ENCODE measurements at regions not wholly inside any gene's neighbourhood (a gene's known extent, or its start where the extent isn't known, plus 50 kb on each side); places are given as distances from the start of the nearest gene placed in this dataset.

DNA sequence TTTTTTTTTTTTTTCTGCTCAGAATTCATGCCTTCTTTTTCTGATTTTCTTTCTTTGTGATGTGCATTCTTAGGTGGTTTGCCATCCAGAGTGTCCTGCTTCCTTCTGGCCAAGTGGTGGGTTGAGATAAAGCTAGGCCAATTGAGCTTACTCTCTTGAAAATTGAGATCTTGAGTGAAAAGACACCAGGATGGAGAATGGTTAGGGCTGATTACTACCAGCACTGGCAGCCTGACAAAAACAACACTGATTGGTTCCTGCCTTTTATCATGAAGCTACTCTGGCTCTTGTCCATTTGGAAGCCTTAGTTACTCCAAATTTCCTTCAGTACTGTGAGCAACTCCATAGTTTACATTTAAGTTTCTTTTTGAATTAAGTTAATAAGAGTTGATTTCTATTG lies 404.0 kb downstream of the PPARGC1A start:
- H3K36me3 Mint-ChIP-seq (ENCODE audit: unreplicated experiment), result no peaks in the 10 kb centered on the region
- H3K27ac Mint-ChIP-seq (ENCODE audit: unreplicated experiment), result no peak overlapping the region
- H3K27me3 Mint-ChIP-seq (ENCODE audit: unreplicated experiment), result no peaks in the 10 kb centered on the region
- no peak for DNase-seq
- no peaks in the 10 kb centered on the region for H3K4me1 Mint-ChIP-seq (ENCODE audit: low read depth, unreplicated experiment)
- H3K9me3 Mint-ChIP-seq (ENCODE audit: unreplicated experiment), result no peaks in the 10 kb centered on the region
- TF ChIP-seq, protein P1, sequence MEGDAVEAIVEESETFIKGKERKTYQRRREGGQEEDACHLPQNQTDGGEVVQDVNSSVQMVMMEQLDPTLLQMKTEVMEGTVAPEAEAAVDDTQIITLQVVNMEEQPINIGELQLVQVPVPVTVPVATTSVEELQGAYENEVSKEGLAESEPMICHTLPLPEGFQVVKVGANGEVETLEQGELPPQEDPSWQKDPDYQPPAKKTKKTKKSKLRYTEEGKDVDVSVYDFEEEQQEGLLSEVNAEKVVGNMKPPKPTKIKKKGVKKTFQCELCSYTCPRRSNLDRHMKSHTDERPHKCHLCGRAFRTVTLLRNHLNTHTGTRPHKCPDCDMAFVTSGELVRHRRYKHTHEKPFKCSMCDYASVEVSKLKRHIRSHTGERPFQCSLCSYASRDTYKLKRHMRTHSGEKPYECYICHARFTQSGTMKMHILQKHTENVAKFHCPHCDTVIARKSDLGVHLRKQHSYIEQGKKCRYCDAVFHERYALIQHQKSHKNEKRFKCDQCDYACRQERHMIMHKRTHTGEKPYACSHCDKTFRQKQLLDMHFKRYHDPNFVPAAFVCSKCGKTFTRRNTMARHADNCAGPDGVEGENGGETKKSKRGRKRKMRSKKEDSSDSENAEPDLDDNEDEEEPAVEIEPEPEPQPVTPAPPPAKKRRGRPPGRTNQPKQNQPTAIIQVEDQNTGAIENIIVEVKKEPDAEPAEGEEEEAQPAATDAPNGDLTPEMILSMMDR (IDR thresholded peaks at IDR 0.05; ENCODE audit: partially characterized antibody, unreplicated experiment), result no peak
- no peak overlapping the region for H3K4me3 Mint-ChIP-seq (ENCODE audit: unreplicated experiment)

GRCh38 chr4:23484689-23485088 lies 405.2 kb downstream of the PPARGC1A start:
- TF ChIP-seq, protein P1 (IDR thresholded peaks at IDR 0.05; ENCODE audit: partially characterized antibody, unreplicated experiment), result no peak
- peaks cover 1% of the 10 kb centered on the region for H3K9me3 Mint-ChIP-seq (ENCODE audit: unreplicated experiment)
- no peaks in the 10 kb centered on the region for H3K36me3 Mint-ChIP-seq (ENCODE audit: unreplicated experiment)
- no peak for DNase-seq
- H3K27ac Mint-ChIP-seq (ENCODE audit: unreplicated experiment), result no peak overlapping the region
- H3K4me3 Mint-ChIP-seq (ENCODE audit: unreplicated experiment), result no peak overlapping the region
- H3K4me1 Mint-ChIP-seq (ENCODE audit: low read depth, unreplicated experiment), result no peaks in the 10 kb centered on the region
- no peaks in the 10 kb centered on the region for H3K27me3 Mint-ChIP-seq (ENCODE audit: unreplicated experiment)

DNA sequence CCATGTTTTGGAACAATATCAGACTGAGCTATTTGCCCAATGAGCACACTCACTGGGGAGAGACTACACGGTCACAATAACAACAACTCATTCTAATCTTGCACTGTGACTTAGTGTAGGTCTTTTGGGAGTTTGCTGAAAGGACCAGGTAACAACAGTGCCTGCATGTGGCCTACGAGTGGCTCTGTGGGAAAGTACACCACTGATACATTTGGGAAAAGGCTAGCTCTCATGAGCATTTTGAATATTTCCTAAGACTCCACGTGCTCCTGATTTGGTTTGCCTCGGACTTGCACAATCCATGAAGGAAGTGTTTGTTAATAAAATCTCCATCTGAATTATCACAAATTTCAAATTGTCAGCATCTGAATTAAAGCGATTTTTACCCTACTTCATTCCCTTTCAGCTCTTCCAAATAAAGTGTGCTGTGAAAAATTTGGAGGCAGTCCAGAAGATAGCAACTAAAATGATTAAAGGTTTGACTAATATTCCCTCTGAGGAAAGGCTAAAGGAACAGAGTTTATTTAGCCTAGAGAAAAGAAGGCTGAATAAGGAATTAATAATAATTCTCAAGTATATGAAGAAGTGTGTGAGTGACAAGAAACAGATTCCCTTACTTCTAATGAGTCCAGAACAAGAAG lies 406.4 kb downstream of the PPARGC1A start:
- no peaks in the 10 kb centered on the region for H3K4me1 Mint-ChIP-seq (ENCODE audit: low read depth, unreplicated experiment)
- peaks cover 1% of the 10 kb centered on the region for H3K9me3 Mint-ChIP-seq (ENCODE audit: unreplicated experiment)
- TF ChIP-seq, protein P1 (IDR thresholded peaks at IDR 0.05; ENCODE audit: partially characterized antibody, unreplicated experiment), result no peak
- DNase-seq, result no peak
- H3K36me3 Mint-ChIP-seq (ENCODE audit: unreplicated experiment), result no peaks in the 10 kb centered on the region
- no peak overlapping the region for H3K4me3 Mint-ChIP-seq (ENCODE audit: unreplicated experiment)
- H3K27ac Mint-ChIP-seq (ENCODE audit: unreplicated experiment), result no peak overlapping the region
- H3K27me3 Mint-ChIP-seq (ENCODE audit: unreplicated experiment), result no peaks in the 10 kb centered on the region

GRCh38 chr4:23481566-23481965 lies 408.3 kb downstream of the PPARGC1A start:
- Mint-ChIP-seq H3K4me3 (ENCODE audit: unreplicated experiment) (no peak overlapping the region), H3K27ac (ENCODE audit: unreplicated experiment) (no peak overlapping the region), H3K27me3 (ENCODE audit: unreplicated experiment) (no peaks in the 10 kb centered on the region), H3K9me3 (ENCODE audit: unreplicated experiment) (peaks cover 1% of the 10 kb centered on the region), H3K4me1 (ENCODE audit: low read depth, unreplicated experiment) (no peaks in the 10 kb centered on the region), H3K36me3 (ENCODE audit: unreplicated experiment) (no peaks in the 10 kb centered on the region)
- DNase-seq, result no peak
- TF ChIP-seq, protein P1 (IDR thresholded peaks at IDR 0.05; ENCODE audit: partially characterized antibody, unreplicated experiment), result no peak

DNA sequence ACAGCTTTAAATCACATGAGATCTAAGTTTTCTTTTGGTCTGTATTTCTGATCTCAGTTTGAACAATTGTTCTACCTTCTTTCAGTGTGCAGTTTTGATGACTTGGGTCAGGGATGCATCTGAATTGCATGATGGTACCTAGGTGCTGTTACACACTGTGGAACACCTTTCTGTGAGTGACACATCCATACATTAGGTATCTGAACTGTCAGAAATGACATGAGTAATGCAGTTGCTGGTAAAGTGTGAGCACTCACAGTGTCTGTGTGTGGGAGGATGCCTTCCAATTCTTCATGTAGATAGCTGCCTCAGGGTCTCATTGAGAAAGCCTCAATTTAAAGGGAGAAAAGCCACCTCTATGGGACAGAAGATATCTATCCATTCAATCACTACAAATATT lies 411.9 kb downstream of the PPARGC1A start:
- no peak for DNase-seq
- Mint-ChIP-seq H3K27me3 (ENCODE audit: unreplicated experiment) (no peaks in the 10 kb centered on the region), H3K9me3 (ENCODE audit: unreplicated experiment) (peaks cover 1% of the 10 kb centered on the region), H3K27ac (ENCODE audit: unreplicated experiment) (no peak overlapping the region), H3K36me3 (ENCODE audit: unreplicated experiment) (no peaks in the 10 kb centered on the region), H3K4me3 (ENCODE audit: unreplicated experiment) (no peak overlapping the region), H3K4me1 (ENCODE audit: low read depth, unreplicated experiment) (no peaks in the 10 kb centered on the region)
- TF ChIP-seq, protein P1 (IDR thresholded peaks at IDR 0.05; ENCODE audit: partially characterized antibody, unreplicated experiment), result no peak
